Activated gamma-delta T cell treated with anti-CD3 and anti-CD28 coated beads, Interleukin-2, amount 50 U/mL, for 16 hours (primary cell): ENCODE measurements at regions not wholly inside any gene's neighbourhood (a gene's known extent, or its start where the extent isn't known, plus 50 kb on each side); places are given as distances from the start of the nearest gene placed in this dataset.

Experiments used
- DNase-seq: peaks from one replicate; pipeline ENCODE4 v3.0.0-alpha.2; 2020; ENCODE audit warnings: low read depth

GRCh38 chr2:3138621-3139020 lies 239.0 kb downstream of the EIPR1 start:
- DNase-seq: no peak

- DNase-seq: no peak
These were observed 239.8 kb downstream of the EIPR1 start for GRCh38 chr2:3137651-3138300.

- DNase-seq: no peak
These were observed 241.9 kb downstream of the EIPR1 start for GRCh38 chr2:3135676-3136075.

GRCh38 chr2:3134026-3134571 lies 243.5 kb downstream of the EIPR1 start:
- no peak for DNase-seq

GRCh38 chr2:3132966-3133365 lies 244.7 kb downstream of the EIPR1 start:
- DNase-seq: no peak

- no peak for DNase-seq
These were observed 245.2 kb downstream of the EIPR1 start for GRCh38 chr2:3132466-3132865.

GRCh38 chr2:3131636-3132326 lies 245.8 kb downstream of the EIPR1 start:
- DNase-seq: no peak

GRCh38 chr2:3130889-3131635 lies 246.6 kb downstream of the EIPR1 start:
- DNase-seq: no peak

- no peak for DNase-seq
These were observed 247.2 kb downstream of the EIPR1 start for GRCh38 chr2:3130444-3130843.

GRCh38 chr2:3129867-3130266 lies 247.8 kb downstream of the EIPR1 start:
- no peak for DNase-seq

- no peak for DNase-seq
These were observed 248.8 kb downstream of the EIPR1 start for GRCh38 chr2:3128786-3129185.

GRCh38 chr2:3127710-3128109 lies 249.9 kb downstream of the EIPR1 start:
- DNase-seq: no peak

- DNase-seq: no peak
These were observed 250.6 kb downstream of the EIPR1 start for GRCh38 chr2:3126911-3127621.

GRCh38 chr2:3126171-3126910 lies 251.3 kb downstream of the EIPR1 start:
- DNase-seq: no peak

- DNase-seq: no peak
These were observed 251.9 kb downstream of the EIPR1 start for GRCh38 chr2:3125761-3126130.

GRCh38 chr2:3125001-3125760 lies 252.4 kb downstream of the EIPR1 start:
- DNase-seq: no peak

GRCh38 chr2:3122525-3122924 lies 255.1 kb downstream of the EIPR1 start:
- no peak for DNase-seq

GRCh38 chr2:3121601-3122000 lies 256.0 kb downstream of the EIPR1 start:
- DNase-seq: no peak

GRCh38 chr2:3117650-3118216 lies 259.9 kb downstream of the EIPR1 start:
- DNase-seq: no peak

- DNase-seq: no peak
These were observed 261.2 kb downstream of the EIPR1 start for GRCh38 chr2:3116371-3116770.
